NCI-H748 treated with DMSO at 0.1 percent for 48 hours (cell line): ENCODE measurements at regions not wholly inside any gene's neighbourhood (a gene's known extent, or its start where the extent isn't known, plus 50 kb on each side); places are given as distances from the start of the nearest gene placed in this dataset.
A peak's percentile ranks its signal among the peaks of the same experiment; 100 is the strongest.

ENCODE experiments used
- DNase-seq: peaks from one replicate; lab custom pipeline; 2025; lab: John Stamatoyannopoulos, UW

GRCh38 chr4:23166919-23167318, 474.2 kb downstream of the GBA3 start:
- no peak for DNase-seq

GRCh38 chr4:23166407-23166806, 473.7 kb downstream of the GBA3 start:
- no peak for DNase-seq

GRCh38 chr4:23165669-23166068, 472.9 kb downstream of the GBA3 start:
- DNase-seq = no peak

GRCh38 chr4:23163647-23164436, 471.1 kb downstream of the GBA3 start:
- no peak for DNase-seq

GRCh38 chr4:23162275-23162674, 469.5 kb downstream of the GBA3 start:
- DNase-seq = no peak

DNA sequence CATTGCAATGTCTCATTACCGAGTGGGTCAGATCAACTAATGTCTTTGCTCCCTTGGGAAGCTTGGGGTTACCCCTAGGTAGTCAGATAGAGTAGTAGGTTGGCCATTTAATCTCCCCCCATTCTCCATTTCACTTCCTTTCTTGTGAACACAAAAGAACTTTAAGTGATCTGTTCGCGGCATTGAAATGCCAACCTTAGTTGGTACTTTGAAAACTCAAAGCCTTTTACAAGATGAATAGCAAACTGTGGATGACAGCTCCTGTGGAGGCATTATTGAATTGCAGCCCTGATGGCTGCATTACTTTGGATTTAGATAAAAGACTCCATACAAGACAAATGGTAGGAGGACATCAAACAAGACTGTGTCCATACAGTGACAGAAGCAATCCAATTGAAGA, 469.1 kb downstream of the GBA3 start:
- no peak for DNase-seq

DNA sequence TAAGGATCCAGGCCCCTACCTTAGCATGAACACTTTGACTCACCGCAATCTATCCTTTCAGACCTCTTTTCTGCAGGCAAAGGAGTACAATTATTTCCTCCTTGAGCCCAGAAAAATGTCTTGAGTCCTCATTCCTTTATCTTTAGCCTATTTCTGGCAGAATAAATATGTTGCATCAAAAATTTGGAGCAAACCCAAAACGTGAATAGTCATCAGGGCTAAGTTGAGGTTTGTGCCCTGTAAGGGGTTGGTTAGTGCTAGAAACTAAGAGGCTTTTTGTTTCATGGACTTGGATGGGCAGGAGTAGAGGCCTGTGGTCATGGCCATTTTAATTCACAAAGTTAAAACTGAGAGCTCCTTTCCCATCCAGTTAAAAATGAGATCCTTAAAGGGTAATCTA, 460.3 kb downstream of the GBA3 start:
- no peak for DNase-seq

DNA sequence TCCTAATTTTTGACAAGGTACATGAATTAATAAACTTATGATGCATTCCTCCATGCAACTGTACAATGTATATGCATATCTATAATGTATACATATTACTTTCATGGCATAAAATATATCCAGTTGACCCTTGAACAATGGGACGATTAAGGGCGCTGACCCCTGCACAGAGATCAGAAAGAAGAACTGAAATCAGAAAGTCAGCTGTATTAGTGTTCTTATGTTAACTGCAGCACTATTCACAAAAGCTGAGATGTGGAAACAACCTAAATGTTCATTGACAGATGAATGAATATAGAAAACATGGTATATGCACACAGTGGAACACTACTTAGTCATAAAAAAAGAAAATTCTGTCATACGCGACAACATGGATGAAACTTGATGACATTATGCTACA, 457.1 kb downstream of the GBA3 start:
- DNase-seq = no peak

GRCh38 chr4:23144707-23145106, 452.0 kb downstream of the GBA3 start:
- no peak for DNase-seq

GRCh38 chr4:23135792-23136645, 443.3 kb downstream of the GBA3 start:
- peak; percentile 15 for DNase-seq

DNA sequence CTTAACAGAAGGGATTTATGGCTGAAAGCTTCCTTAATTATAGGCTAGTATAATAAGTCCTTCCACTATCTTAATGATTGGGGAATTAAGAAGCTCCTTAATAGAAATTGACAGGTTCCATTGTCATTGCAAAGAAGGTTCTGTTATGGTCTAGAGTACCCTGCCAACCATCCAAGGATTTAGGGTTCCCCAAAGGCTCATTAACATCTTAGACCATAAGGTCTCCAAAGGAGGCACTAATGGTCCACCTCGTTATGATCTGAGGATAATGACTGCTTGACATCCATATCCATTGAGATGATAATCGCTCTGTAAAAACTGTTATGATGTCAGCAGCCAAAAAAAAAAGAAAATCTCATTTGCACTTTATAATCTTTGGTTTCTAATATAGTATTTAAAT, 441.6 kb downstream of the GBA3 start:
- no peak for DNase-seq

- DNase-seq = no peak
Measured at GRCh38 chr4:23130845-23131244, 438.1 kb downstream of the GBA3 start.

- DNase-seq = no peak
Measured at GRCh38 chr4:23125118-23125517, 432.4 kb downstream of the GBA3 start.

DNA sequence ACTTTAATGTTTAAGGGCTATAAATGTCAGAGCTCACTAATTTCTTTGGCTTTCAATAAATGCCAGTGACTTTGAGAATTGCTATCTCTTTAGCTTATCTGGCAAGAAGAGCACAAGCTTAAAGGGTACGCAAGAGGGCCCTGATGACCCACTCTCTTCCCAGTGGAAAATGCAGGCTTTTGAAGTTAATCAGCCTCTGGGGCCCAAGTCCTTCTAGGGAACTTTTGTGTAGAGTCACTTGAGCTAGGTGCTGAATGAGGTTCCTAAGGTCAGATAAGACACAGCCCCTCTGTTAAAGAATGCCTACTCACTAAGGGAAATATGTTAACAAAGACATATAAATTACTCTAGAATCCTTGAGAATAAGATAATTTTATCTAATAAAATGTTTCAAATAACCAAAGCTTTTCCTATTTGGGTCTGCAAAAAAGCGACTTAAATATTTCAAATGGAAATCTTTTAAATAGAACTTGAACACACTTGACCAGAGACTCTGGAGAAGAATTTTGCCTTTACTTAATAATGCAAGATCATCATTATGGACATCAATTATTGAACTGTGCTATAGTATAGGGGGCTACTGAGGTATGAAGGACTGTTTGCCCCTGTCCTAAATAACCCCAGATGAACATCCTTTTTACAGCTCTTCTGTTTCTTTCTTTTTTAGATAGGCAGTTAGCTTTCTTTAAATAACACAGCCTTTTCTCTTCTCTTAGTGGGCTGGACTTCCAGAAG, 430.1 kb downstream of the GBA3 start:
- DNase-seq = no peak

GRCh38 chr4:23120374-23120773, 427.6 kb downstream of the GBA3 start:
- DNase-seq = no peak

- no peak for DNase-seq
Measured at GRCh38 chr4:23117826-23118225, 425.1 kb downstream of the GBA3 start.

GRCh38 chr4:23114538-23114937, 421.8 kb downstream of the GBA3 start:
- DNase-seq = no peak

GRCh38 chr4:23113104-23113503, 420.4 kb downstream of the GBA3 start:
- DNase-seq = no peak

DNA sequence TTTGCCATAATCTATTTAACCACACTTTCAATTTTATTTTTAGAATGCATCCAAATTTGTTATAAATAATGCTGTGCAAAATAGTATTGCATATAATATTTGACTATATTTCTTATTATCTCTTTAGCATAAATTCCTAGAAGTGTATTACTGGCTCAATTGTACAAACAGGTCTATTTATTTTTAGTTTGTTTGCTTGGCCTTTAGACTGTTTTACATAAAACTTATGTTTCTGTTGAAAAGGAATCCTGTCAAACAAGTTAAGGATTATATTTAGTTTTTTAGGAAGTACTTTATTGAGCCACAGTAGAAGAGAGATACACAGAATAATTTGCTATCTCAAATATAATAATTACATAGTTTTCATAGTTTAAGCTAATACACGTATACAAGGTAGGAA, 413.8 kb downstream of the GBA3 start:
- no peak for DNase-seq

DNA sequence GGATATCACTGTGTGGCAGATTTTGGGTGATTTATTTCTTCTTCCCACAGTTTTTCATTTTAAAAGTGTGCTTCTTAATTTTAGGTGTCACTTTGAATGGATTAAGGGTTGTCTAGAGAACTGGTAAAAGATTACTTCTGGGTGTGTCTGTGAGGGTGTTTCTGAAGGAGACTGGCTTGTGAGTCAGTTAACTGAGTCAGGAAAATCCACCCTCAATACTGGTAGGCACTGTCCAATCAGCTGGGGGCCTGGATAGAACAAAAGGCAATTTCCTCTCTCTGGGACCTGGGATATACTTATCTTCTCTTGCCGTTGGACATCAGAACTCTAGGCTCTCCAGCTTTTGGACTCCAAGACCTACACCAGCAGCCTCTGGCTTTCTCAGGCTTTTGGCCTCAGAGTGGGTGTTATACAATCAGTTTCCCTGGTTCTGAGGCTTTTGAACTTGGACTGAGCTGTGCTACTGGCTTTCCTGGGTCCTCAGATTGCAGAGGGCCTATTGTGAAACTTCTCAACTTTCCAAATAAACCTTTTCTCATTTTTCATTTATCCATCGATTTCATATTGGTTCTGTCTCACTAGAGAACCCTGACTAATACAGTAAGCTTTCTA, 413.1 kb downstream of the GBA3 start:
- no peak for DNase-seq

GRCh38 chr4:23097251-23097650, 404.5 kb downstream of the GBA3 start:
- no peak for DNase-seq

DNA sequence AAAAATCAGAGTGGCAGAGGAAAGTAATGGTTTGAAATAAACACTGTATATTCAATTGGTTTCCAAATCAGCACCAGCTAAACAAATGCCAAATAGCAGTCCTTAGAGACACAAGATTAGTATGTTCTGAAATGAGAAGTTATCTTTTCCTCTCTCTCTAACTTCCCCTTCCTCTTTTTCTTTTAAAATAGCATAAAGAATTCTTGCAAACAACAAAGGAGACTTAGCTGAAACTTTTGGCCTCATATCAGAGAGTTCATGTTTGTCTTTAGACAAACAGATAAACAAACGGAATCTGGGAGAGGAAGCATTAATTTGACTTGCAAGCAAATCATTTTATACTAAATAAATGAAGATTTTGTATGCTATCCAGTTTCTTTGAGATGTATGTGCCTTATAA, 399.0 kb downstream of the GBA3 start:
- DNase-seq = no peak
